Common myeloid progenitor, CD34-positive (primary cell): ENCODE measurements at regions not wholly inside any gene's neighbourhood (a gene's known extent, or its start where the extent isn't known, plus 50 kb on each side); places are given as distances from the start of the nearest gene placed in this dataset.

Experiments
- CTCF ChIA-PET: fragments of 350-600 bp; sonication (Branson Sonifier 250); formaldehyde crosslinking; loops from one replicate; lab custom pipeline; 2021; ENCODE audit warnings: antibody characterized with exemption; lab: Charles Lee
- POLR2A ChIA-PET: fragments of 350-600 bp; sonication (Branson Sonifier 250); formaldehyde crosslinking; loops from one replicate; lab custom pipeline; 2021; ENCODE audit warnings: antibody characterized with exemption; lab: Charles Lee
- DNase-seq, 3 donors: peaks; one replicate each; pipeline versions ENCODE4 v3.0.0 to v3.0.0-alpha.2; 2013
- H3K27ac ChIP-seq, 2 experiments: 1 replicate in 1 of 2; 2 replicates in 1 of 2; pipeline ENCODE4 v1.7.0; 2013; ENCODE audit warnings: inconsistent platforms in 2 of 2, low read length in 2 of 2, mild to moderate bottlenecking in 2 of 2, low read depth in 1 of 2, moderate library complexity in 1 of 2; ENCODE audit not compliant: severe bottlenecking in 2 of 2, insufficient read depth in 1 of 2, poor library complexity in 1 of 2
- H3K27me3 ChIP-seq, 5 experiments: replicated peaks in 2 of 5; 1 replicate in 3 of 5; 2 replicates in 2 of 5; pipeline versions ENCODE4 v1.6.1 to v1.7.0; 2013; ENCODE audit warnings: low read length in 4 of 5, mild to moderate bottlenecking in 2 of 5, moderate library complexity in 2 of 5, inconsistent platforms in 1 of 5; ENCODE audit not compliant: insufficient read depth in 5 of 5, control insufficient read depth in 4 of 5
- H3K36me3 ChIP-seq, 4 experiments: 1 replicate in 2 of 4; 2 replicates in 2 of 4; pipeline versions ENCODE4 v1.6.1 to v1.7.0; 2013; ENCODE audit warnings: low read length in 3 of 4, control low read depth in 1 of 4, mild to moderate bottlenecking in 1 of 4; ENCODE audit not compliant: control insufficient read depth in 4 of 4, insufficient read depth in 4 of 4
- H3K4me1 ChIP-seq, 4 experiments: 1 replicate in 3 of 4; 2 replicates in 1 of 4; pipeline versions ENCODE4 v1.6.1 to v1.7.1; 2013; ENCODE audit warnings: low read length in 3 of 4, mild to moderate bottlenecking in 3 of 4, control low read depth in 1 of 4, inconsistent platforms in 1 of 4, moderate library complexity in 1 of 4; ENCODE audit not compliant: control insufficient read depth in 4 of 4, insufficient read depth in 4 of 4; ENCODE audit errors: control extremely low read depth in 1 of 4
- H3K4me3 ChIP-seq, 7 experiments: 1 replicate in 4 of 7; 2 replicates in 3 of 7; pipeline versions ENCODE4 v1.5.1 to v1.7.0; 2013; ENCODE audit warnings: mild to moderate bottlenecking in 7 of 7, low read length in 6 of 7, moderate library complexity in 6 of 7, inconsistent platforms in 2 of 7, low read depth in 2 of 7, control low read depth in 1 of 7; ENCODE audit not compliant: insufficient read depth in 4 of 7, control insufficient read depth in 1 of 7; ENCODE audit errors: extremely low read depth in 1 of 7
- H3K9me3 ChIP-seq, 5 experiments: 1 replicate in 4 of 5; 2 replicates in 1 of 5; pipeline versions ENCODE4 v1.6.1 to v1.7.1; 2013; ENCODE audit warnings: low read length in 4 of 5, mild to moderate bottlenecking in 2 of 5, inconsistent platforms in 1 of 5, low read depth in 1 of 5, moderate library complexity in 1 of 5; ENCODE audit not compliant: control insufficient read depth in 4 of 5, insufficient read depth in 2 of 5; ENCODE audit errors: control extremely low read depth in 1 of 5
- WGBS: methylation state at CpG from one replicate; pipeline ENCODE4 v1.1.5; 2013; ENCODE audit not compliant: insufficient coverage; 5-methylcytosine and 5-hydroxymethylcytosine counted together

DNA sequence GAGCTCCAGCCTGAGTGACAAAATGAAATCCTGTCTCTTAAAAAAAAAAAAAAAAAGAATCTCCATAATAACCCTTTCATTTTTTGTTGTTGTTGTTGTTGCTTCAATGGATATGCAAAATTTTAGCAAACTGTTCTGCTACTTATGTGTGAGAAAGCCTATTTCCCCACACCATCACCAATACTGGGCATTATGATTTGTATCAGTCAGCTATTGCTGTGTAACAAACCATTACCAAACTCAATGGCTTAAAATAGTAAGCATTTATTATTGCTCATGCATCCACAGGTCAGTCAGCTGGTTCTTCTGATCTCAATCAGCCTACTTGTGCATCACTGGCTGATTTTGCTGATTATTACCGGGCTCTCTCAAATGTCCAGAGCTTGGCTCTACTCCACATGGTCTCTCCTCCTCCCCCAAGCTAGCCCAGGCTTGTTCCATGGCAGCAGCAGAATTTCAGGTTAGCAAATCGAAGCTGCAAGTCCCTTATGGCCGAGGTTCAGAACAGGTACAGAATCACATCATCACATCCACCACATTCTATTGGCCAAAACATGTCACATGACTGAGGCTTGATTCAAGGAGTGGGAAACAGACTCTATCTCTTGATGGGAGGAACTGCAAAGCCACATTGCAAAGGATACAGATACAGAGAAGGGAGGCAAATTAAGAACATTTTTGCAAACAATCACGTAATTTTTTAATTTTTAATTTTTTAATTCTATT, 135.1 kb downstream of the MN1 start:
- Histone ChIP-seq H3K4me3 (no peak overlapping the region), H3K4me1 (peaks cover 6 to 66% (median 51%) of the 10 kb centered on the region in 4 experiments), H3K27me3 (no peaks in the 10 kb centered on the region), H3K27ac (no peak overlapping the region), H3K9me3 (no peaks in the 10 kb centered on the region), H3K36me3 (no peaks in the 10 kb centered on the region)
- ChIA-PET POLR2A (no interaction called here), CTCF (interaction anchor here (0.6 to 2.2 kb wide), 6 partner anchors 9 to 1801 kb away, joined by 3 to 10 read pairs (median 4); no protein-coding TSS in a partner anchor)
- WGBS: 100% methylated on average over 3 of the region's 4 CpGs
- DNase-seq: peak in 2 of 3 donors; percentile 27

DNA sequence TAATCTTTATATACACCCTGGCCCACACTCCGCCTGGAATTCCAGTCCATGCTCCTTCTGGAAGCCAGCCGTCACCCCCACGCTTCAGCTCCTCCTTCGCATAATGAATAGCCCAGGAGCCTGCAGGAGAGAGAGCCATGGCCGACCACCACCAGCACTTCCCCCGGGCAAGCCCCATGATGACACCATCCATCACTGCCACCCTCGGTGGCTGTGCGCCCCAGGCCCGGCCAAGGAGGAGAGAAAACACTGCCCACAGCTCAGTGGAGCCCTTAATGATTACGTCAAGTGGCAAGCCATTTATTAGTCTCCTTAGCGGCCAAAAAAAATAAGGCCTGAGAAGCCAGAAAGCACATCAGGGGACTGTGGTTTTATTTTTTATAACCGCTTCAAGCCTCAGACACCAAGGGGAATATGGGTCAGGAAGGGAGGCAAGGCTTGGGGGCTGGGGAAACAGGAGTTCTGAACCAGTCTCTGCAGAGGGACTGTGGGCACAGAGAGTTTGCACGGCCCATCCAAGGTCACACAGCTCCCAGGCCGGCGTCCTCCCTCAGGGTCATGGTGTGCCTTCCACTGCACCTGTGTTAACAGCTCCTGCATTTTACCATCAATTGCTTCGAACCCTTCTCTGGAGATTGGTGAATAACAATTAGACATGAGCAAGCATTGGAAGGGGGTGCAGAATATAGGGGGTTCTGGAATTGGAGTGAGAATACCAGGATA, 134.3 kb downstream of the MN1 start:
- Histone ChIP-seq H3K4me3 (peak overlapping the region in 2 of 7 experiments; percentile 3 to 13), H3K4me1 (peaks cover 6 to 68% (median 54%) of the 10 kb centered on the region in 4 experiments), H3K27ac (peak overlapping the region in 1 of 2 experiments; percentile 46), H3K36me3 (no peaks in the 10 kb centered on the region), H3K9me3 (no peaks in the 10 kb centered on the region), H3K27me3 (no peaks in the 10 kb centered on the region)
- 21% methylated on average over 13 of the region's 16 CpGs for WGBS
- CTCF ChIA-PET: interaction anchor here (1.1 to 2.2 kb wide), 3 partner anchors 15 to 53 kb away, joined by 4 to 10 read pairs (median 4); no protein-coding TSS in a partner anchor
- peak; percentile 47 to 88 (median 85) for DNase-seq
- POLR2A ChIA-PET: interaction anchor here (0.9 kb wide), 1 partner anchor 34 kb away, joined by 3 read pairs; no protein-coding TSS in a partner anchor

DNA sequence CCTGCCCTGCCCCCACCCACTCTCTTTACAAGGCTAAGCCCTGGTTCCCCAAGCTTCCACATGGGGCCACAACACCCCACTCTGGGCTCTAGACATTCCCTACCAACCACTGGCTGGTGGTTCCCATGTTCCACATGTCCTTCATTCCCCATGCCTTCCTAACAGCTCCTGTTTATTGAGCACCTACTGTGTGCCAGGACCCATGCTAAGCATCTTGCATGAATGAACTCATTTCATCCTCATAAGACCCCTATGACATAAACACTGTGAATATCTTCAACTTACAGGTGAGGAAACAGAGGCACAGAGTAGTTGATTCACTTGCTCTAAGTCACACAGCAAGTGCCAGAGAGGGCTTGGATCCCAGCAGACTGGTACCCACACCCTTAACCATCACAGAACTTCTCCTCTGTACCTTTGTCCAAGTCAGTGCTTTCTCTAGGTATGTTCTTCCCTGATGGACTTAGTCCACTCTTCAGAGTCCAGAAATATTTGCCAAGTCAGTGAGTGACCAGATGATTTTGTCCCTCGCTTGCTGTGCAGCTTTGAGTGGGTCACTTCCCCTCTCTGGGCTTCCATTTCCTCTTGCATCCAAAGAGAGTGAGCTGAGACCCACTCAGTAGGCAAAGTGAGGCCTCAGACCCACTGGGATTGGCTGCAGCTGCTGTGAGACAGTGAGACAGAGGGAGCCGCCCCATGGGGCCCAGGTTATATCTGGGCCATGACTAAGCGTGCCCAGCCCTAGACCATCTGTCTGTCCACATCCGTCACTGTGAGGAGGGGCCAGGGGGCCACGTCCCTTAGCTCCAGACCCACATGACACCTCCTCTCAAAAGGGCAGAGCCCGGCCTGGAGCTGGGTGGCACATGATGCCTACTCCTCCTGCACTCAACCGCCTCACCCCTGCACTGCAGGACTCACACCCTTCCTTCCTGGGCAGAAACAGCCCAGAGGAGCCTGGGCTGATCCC, 132.4 kb downstream of the MN1 start:
- peak overlapping the region in 3 of 7 experiments; percentile 6 to 11 (median 9) for H3K4me3 ChIP-seq
- H3K36me3 ChIP-seq: no peaks in the 10 kb centered on the region
- peak overlapping the region; percentile 35 to 80 for H3K27ac ChIP-seq
- ChIA-PET CTCF (interaction anchor here (1.2 to 2.7 kb wide), 2 partner anchors 35 to 57 kb away, joined by 3 to 14 read pairs; no protein-coding TSS in a partner anchor), POLR2A (interaction anchor here (1.6 kb wide), 1 partner anchor 57 kb away, joined by 9 read pairs; no protein-coding TSS in a partner anchor)
- whole genome bisulfite sequencing: 2% methylated on average over 6 of the region's 7 CpGs
- DNase-seq: peak; percentile 97 to 100 (median 100)
- no peaks in the 10 kb centered on the region for H3K27me3 ChIP-seq
- peaks cover 6 to 65% (median 53%) of the 10 kb centered on the region in 4 experiments for H3K4me1 ChIP-seq
- no peaks in the 10 kb centered on the region for H3K9me3 ChIP-seq

DNA sequence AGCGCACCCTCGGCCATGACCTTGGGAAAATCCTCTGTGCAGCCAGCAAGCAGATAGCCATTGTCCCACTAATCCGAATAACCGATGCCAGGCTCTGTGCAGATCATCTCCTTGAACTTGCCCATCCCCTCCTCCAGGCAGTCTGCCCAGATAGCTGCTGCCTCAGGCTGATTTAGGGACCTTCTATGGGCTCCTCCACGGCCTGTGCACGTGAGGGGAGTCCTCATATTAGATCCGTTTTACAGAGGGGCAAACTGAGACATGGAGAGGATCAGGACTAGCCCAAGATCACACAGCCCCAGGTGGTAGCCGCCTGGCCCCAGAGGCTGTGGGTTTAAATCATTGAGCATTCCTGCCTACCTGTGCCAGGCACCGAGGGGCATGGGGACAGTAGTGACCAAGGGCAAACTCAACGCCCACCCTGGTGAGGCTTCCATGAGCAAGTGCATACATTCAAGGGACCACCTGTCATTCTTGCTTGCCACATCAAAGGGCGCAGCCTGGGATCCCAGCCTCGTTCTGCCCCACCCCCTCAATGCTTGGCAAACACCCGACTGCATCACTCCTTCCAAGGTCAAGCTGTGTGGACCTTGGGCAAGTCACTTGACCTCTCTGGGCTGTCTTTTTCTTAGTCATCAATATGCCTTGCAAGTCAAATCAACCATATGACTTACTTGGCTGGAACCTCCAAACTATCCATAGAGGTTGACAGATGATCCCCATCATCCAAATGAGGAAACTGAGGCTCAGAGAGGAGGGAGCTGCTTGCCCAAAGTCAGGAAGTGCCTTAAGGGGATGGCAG, 131.6 kb downstream of the MN1 start:
- Histone ChIP-seq H3K27me3 (no peaks in the 10 kb centered on the region), H3K4me1 (peaks cover 6 to 63% (median 57%) of the 10 kb centered on the region in 4 experiments), H3K27ac (peak overlapping the region; percentile 6 to 80), H3K36me3 (no peaks in the 10 kb centered on the region), H3K4me3 (peak overlapping the region in 2 of 7 experiments; percentile 6 to 9), H3K9me3 (no peaks in the 10 kb centered on the region)
- CTCF ChIA-PET: interaction anchor here (0.8 to 2.7 kb wide), 5 partner anchors 9 to 92 kb away, joined by 3 to 14 read pairs (median 3); no protein-coding TSS in a partner anchor
- POLR2A ChIA-PET: interaction anchor here (0.5 to 1.6 kb wide), 4 partner anchors 11 to 58 kb away, joined by 3 to 9 read pairs (median 4); no protein-coding TSS in a partner anchor
- 14% methylated on average over 13 of the region's 13 CpGs for WGBS
- DNase-seq: peak; percentile 33 to 83 (median 74)

DNA sequence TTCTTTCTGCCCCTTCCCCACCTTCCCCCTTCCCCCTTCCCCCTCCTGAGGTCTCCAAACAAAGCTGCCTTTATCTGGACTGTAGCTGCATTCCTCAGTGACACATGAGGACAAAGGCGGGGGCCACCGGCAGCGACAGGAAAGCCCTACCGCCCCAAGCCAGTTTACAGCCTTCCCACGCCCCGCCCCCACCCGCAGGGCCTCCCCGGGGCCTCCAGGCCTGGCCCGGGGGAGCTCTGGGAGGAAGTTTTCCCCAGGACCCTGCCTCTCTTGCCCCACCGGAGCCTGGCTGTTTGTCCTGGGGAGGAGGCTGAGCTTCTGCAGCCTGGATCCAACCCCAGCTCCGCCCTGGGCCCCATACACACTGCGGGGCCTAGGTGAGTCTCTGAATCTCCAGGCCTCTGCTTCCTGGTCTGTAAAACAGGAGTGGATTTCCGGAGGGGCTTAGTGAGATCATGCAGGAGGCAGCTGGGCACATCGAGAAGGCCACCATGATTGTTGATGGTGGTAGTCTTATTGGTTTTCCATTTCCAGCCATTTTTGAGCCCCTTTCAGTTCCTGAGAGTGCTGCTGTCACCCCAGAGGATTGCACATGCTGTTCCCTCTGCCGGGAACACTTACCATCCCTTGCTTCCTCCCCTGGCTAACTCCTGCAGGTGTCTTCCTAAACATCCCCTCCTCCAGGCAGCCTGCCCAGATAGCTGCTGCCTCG, 130.7 kb downstream of the MN1 start:
- peak overlapping the region; percentile 48 to 80 for H3K27ac ChIP-seq
- POLR2A ChIA-PET: interaction anchor here (0.5 to 1.0 kb wide), 4 partner anchors 10 to 58 kb away, joined by 3 to 5 read pairs (median 3); no protein-coding TSS in a partner anchor
- H3K36me3 ChIP-seq: no peaks in the 10 kb centered on the region
- peak overlapping the region in 2 of 7 experiments; percentile 33 to 48 for H3K4me3 ChIP-seq
- H3K27me3 ChIP-seq: no peaks in the 10 kb centered on the region
- CTCF ChIA-PET: interaction anchor here (0.7 to 2.7 kb wide), 5 partner anchors 8 to 78 kb away, joined by 3 to 14 read pairs (median 4); no protein-coding TSS in a partner anchor
- DNase-seq: peak; percentile 56 to 90 (median 84)
- WGBS: 7% methylated on average over 9 of the region's 16 CpGs
- no peaks in the 10 kb centered on the region for H3K9me3 ChIP-seq
- peaks cover 6 to 63% (median 57%) of the 10 kb centered on the region in 4 experiments for H3K4me1 ChIP-seq
